Left colon (tissue), 2 donors: ENCODE measurements at regions not wholly inside any gene's neighbourhood (a gene's known extent, or its start where the extent isn't known, plus 50 kb on each side); places are given as distances from the start of the nearest gene placed in this dataset.
A peak's percentile ranks its signal among the peaks of the same experiment; 100 is the strongest.
"Not testable (repeated sequence)": the region's sequence is repeated elsewhere in the genome, so short reads cannot be mapped to it uniquely, and the experiment has no call there.

Experiments
- ATAC-seq: fragments of 200-7000 bp; cut with Tn5 transposase; one replicate; pipeline ENCODE4 v1.9.1; 2020; ENCODE audit warnings: mild to moderate bottlenecking, moderate library complexity
- DNase-seq, 2 donors: peaks; one replicate each; pipeline ENCODE4 v3.0.0-alpha.2; 2020
- intact Hi-C, 2 donors: fragments of 100-400 bp; cut with DNase I in 1 of 2; cut with micrococcal nuclease in 1 of 2; formaldehyde crosslinking; loops; one replicate each; pipeline versions ENCODE4 v1.11.2 to v1.14.0; 2022; cut with DNase I, micrococcal nuclease
- donor health status: DM: no; HTN: no; CAD: no.
- donor health status: DM: yes; HTN: yes; CAD: no.

DNA sequence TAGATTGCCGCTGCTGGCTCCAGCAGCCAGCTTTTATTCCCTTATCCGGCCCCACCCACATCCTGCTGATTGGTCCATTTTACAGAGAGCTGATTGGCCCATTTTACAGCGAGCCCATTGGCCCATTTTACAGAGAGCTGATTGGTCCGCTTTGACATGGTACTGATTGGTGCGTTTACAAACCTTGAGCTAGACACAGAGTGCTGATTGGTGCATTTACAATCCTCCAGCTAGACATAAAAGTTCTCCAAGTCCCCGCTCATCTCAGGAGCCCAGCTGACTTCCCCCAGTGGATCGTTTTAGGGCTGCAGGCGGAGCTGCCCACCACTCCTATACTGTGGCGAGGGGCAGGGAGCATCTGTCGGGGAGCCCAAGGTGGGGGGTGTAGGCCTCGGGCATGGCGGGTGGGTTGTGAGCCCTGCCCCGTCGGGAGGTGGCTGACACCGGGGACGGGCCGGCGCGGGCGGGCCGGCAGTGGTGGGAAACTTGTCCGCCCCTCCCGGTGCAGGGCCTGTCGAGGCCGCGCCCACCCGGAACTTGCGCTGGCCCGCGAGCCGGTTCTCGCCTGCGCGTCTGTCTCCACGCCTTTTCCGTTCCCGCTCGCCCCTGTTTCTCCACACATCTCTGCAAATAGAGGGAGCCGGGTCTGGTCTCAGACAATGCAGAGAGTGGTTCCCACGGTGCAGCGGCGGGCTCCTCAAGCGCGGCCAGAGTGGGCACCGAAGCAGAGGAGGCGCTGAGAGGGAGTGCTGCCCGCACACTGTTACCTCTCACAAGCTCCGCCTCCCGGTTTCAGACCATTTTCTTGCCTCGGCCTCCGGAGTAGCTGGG lies 86.1 kb upstream of the STMND1 start:
- intact Hi-C loops = no loop called here
- ATAC-seq (peak; percentile 84), DNase-seq (peak in 1 of 2 donors; percentile 51)

DNA sequence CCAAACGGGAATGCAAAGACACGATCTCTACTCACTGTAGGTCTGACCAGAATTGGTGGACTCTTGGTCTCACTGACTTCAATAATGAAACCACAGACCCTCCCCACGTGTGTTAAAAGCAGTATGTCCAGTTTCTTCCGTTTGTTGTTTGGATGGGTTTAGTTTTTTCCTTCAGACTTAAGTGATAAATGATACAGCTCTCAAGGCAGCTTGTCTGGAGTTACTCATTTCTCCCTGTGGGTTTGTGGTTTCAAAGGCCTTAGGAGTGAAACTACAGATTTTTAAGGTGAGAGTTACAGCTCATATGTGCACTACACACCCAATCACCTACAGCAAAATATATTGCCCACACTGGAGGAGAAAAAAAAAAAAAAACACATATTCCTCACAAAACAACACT lies 86.7 kb upstream of the STMND1 start:
- DNase-seq = no peak
- intact Hi-C loops = no loop called here
- ATAC-seq = no peak

DNA sequence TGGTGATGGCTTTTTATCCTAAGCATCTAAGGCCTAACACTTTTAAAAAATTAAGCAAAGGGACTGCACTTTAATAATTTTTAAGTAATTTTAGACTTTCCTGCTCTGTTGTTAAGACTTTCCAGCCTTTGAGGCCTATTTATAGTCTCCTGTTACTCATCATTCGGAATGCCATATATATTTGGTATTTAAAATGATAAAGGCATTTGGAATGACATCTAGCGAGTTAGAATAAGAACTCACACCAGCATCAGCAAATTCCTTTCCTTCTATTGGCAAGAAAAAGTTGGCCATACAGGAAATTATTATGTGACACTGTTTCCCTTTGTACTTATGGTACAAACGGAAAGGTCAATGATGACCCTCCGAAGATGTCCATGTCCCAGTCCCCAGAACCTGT lies 88.1 kb upstream of the STMND1 start:
- no peak for ATAC-seq
- intact Hi-C loops = no loop called here

DNA sequence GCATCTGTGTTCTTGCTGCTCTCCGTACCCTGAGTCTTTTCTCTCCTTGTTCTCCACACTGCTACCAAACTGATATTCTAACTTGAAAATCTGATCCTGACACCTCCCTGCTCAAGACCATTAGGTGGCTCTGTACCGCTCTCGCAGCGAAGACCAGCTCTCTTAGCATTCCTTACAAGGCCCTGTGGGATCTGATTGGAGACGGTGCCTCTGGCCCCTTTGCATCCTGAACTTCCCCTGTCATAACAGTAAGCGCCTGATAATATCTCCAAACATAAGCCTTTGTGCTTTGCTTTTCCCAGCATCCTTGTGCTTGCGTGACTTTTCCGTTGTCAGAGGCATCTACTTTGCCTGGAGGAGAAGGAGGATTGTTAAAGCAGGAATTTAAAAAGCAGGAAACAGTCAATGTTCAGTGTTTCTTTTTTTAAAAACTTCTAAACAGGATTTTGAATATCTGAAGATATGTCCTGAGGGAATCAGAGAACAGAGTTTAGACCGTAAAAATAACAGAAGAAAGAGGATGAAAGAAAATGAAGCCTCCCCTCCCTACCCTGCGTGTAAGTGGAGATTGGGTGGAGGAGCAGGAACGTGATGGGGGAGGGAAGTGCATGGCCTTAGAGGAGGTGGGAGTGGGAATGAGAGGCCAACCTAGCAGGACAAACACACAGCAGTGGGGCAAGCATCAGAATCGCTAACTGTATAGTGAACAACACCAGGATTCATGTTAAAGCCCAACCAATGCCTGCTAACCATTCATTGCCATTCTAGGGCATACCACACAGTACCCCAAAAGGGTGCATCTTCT lies 89.2 kb upstream of the STMND1 start:
- ATAC-seq (no peak), DNase-seq (peak in 1 of 2 donors; percentile 60)
- intact Hi-C loops = no loop called here

More for the DNA sequence above, 88.1 kb upstream of the STMND1 start:
- no peak for DNase-seq

DNA sequence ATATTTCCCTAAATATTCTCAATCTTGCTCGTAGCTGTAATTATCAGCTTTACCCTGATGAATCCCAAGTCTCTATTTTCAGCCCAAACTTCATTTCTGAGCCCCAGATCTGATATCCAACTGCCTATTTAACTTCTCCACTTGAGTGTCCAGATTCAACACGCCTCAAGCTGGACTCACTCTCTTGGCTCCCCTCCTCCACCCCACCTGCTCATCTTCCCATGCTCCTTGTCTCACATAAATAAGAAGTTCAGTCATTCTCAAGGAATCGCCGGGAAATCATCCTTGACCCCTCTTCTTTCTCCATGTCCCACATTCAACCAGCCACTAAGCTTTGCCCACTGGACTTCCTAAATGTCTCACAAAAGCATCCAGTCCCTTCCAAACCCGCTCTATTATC lies 89.9 kb upstream of the STMND1 start:
- DNase-seq = no peak
- ATAC-seq = no peak
- intact Hi-C loops = no loop called here

DNA sequence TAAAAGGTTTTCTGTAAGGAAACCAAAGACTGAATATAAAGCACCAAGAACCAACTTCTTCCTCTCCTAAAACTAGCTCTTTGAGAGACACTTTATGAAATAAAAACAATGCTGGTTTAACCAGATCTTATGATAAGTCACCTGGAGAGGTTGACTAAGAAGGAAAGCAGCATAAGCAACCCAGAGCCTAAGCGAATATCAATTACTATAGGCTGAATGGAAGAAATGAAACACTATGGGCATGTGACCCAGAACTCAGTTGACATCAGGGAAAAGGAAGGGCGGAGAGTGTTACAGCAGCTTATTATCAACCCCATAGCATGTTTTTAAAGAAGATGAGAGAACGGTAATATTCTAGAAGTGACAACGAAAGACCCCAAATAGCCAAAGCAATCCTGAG lies 94.1 kb upstream of the STMND1 start:
- ATAC-seq (no peak), DNase-seq (no peak)
- intact Hi-C loops = no loop called here

DNA sequence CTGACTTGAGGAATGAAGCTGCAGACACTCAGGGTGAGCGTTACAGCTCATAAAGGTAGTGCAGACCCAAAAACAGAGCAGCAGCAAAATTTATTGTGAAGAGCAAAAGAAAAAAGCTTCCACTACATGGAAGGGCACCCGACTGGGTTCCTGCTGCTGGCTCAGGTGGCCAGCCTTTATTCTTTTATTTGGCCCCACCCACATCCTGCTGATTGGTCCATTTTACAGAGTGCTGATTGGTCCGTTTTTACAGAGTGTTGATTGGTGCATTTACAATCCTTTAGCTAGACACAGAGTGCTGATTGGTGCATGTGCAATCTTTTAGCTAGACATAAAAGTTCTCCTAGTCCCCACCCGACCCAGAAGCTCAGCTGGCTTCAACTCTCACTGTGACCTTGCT lies 95.3 kb upstream of the STMND1 start:
- intact Hi-C loops = no loop called here
- no peak for DNase-seq
- no peak for ATAC-seq

DNA sequence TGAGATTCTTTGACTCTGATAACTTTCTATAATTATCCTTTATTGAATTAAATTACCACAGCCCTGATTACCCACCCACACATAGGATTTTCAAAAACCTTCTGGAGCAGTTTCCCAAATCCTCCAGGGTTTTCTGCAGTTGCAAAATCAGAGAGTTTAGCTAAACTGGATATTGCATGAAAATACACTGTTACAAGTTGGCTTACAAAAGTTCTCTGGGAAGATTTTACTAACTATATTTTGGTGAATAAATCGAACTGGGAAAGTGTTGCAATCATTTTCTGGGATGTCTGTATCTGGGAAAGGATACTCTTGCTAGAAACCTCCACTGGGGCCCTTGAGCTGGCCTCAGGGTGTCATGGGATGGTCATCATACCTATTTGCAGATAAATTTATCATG lies 97.6 kb upstream of the STMND1 start:
- no peak for DNase-seq
- intact Hi-C loops = no loop called here
- ATAC-seq = no peak

DNA sequence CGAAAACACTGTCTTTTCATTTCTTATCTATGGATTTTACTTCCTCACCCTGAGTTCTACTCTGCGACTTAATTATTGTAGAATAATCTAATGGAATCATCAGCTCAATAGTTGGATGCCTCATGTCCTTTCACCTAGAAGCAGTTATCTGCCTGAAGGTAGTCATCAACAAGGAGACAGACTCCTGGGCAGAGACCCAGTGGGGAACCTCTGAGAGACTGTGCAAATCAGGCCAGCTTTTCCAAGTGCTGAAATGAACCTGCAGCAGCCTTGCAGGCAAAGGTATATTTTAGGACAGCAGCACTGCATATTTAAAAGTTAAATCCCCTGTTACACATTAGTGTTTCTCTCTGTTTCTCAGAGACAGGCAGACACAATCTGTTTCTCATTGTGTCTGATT lies 99.7 kb upstream of the STMND1 start:
- DNase-seq (no peak), ATAC-seq (no peak)
- intact Hi-C loops = no loop called here

DNA sequence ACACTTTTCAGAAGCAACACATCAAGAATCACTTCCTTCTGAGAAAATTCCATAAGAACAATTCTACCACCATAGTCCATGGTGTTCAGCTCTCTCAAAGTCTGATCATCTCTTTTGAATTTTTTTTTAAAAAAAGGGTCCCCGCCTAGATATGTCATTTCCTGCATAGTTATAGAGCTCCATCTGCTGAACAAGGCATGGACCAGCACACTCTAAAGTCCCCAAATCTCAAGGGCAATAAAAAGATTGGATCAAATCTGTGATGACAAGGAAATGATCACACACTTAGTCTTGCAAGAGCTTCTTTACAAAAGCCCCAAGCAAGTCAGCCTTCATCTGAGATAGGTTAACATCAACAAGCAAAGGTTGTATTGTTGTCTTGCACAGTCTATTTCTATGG lies 100.7 kb upstream of the STMND1 start:
- no peak for ATAC-seq
- intact Hi-C loops = no loop called here

DNA sequence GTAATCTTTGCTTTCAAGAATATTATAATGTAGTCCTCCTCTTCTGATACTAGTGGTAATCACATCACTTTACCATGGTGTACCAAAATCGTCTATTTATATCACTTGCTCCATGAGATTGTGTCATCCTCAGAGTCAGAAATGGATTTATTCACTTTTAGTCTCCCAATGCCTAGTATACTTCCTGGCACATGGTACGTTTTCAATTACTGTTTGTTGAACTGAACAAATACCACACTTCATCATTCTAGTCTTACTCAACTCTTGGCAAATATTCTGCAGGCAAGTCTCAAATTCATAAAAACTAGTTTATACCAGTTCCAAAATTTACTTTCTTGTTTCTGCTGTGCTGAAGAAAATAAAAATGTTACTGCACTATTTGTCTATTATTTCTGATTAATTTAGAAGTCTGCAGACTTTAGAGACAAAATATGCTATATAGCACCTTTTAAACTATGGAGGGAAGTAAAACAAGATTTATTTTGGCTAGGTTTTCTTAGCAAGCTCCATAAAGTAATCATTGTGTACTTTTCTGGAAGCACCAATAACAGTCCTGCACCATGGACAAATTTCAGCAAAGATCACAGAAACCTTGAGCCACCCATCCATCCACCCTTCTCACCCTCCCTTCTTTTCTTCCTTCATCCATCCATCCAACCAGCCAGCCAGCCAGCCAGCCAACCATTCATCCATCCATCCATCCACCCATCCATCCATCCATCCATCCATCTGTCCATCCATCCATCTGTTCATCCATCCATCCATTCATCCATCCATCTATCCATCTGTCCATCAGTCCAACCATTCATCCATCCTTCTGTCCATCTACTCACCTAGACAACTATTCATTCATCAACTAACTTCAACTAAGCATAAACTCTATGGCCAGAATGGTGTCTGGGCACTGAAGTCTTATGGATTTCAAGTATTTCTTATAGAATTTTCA lies 102.1 kb upstream of the STMND1 start:
- DNase-seq (no peak), ATAC-seq (no peak)
- intact Hi-C loops = no loop called here

More for the DNA sequence above, 100.7 kb upstream of the STMND1 start:
- no peak for DNase-seq

DNA sequence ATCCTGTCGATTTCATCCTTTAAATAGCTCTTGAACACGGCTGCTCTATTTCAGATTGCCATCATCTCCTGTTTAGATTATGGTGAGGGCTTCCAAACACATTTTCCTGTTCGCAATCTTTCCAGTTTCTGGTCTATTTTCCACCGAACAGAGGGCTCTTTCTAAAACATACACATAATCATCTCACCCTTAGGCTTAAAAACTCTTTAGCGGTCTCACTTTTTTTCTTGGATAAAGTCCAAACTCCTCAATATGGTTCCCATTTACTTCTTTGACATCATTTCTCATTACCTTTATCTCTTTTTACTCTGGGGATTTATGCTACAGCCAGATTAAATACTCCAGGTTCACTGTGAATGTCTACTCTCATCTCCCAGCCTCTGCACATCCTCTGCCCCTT lies 103.4 kb upstream of the STMND1 start:
- no peak for ATAC-seq
- intact Hi-C loops = no loop called here

DNA sequence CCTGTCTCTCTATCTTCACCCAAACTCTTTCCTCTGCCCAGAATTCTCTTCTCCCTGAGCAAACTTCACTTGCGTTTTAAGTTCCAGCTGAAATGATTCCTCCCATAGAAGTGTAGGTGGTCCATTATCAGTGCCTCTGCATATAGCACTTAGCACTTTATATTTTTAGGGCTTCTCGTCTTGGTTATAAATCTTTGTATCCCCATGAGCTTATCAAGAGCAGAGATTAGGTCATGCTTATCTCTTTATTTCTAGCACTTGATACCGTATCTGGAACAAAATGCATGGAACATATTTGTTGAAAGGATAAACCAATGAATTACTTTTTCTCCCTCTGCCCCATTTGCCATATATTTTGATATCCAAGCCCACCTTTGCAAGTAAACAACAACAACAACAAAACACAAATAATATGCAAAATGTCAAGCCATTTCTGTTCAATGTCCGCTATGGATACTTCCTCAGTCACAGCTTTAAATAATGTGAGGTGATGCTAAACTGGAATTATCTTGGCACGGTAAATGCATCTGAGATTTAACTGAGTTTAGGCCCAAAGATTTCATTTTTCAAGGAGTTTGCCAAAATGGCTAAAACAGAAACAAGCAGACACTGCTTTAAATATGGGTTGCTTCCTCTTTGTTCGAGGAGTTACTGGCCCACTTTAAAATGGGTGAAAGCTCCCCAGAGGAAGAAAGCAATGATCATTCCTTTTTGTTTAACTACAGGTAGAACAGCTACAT lies 106.2 kb upstream of the STMND1 start:
- ATAC-seq = no peak
- intact Hi-C loops = no loop called here
- DNase-seq = no peak

More for the DNA sequence above, 103.4 kb upstream of the STMND1 start:
- no peak for DNase-seq

DNA sequence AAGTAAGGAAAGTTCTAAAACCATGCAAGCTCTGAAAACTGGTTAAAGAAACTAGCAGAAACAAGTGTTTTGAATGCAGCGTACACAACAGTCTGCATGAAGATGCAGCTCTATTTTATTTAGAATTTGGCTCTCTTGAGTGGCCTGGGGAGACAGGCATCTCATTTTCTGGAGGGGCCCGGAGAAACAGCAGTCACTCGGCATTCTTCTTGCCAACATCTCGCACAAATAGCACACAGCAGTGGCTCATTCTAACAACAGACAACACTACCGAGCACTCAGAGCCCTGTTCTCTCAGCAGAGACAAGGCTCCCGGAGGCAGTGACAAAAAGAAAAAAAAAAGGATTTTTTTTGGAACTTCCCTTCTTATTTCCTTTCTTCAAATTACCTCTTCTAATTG lies 108.5 kb upstream of the STMND1 start:
- no peak for ATAC-seq
- intact Hi-C loops = no loop called here

DNA sequence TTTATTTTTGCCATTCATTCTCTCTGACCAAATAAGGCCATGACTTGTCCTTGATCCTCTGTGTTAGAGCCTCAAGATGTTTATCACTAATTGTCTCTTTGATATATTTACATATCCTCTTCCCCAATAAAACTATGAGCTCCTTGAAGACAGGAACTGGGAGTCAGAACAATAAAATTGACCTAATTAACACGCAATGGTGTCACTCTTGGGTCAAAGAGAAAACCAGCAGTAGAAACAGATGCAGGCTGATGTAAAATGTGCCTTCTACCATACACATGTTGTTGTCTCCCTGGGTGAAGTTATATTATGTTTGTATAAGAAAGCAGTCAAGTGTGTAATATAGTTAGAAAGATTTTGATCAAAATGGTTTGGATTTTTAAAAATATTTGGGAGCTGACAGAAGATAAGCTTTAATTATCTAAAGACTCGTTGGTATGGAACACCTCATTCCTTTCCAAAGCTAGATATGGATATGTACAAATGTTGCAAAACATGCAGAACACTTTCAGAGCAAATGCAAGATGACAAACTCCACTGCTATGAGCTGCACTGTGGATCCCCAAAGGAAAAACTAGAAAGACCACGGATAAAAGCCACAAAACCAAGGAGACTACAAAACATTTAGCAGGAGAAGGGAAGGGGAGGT lies 109.7 kb upstream of the STMND1 start:
- intact Hi-C loops = no loop called here
- DNase-seq (no peak), ATAC-seq (no peak)

More for the DNA sequence above, 108.5 kb upstream of the STMND1 start:
- DNase-seq = no peak

DNA sequence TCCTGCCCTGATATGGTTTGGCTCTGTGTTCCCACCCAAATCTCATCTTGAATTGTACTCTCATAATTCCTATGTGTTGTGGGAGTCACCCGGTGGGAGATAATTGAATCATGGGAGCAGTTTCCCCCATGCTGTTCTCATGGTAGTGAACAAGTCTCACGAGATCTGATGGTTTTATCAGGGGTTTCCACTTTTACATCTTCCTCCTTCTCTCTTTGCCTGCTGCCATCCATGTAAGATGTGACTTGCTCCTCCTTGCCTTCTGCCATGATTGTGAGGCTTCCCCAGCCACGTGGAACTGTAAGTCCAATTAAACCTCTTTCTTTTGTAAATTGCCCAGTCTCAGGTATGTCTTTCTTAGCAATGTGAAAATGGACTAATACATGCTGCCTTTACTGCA lies 111.9 kb upstream of the STMND1 start:
- ATAC-seq, DNase-seq, intact Hi-C loops: not testable (repeated sequence)

DNA sequence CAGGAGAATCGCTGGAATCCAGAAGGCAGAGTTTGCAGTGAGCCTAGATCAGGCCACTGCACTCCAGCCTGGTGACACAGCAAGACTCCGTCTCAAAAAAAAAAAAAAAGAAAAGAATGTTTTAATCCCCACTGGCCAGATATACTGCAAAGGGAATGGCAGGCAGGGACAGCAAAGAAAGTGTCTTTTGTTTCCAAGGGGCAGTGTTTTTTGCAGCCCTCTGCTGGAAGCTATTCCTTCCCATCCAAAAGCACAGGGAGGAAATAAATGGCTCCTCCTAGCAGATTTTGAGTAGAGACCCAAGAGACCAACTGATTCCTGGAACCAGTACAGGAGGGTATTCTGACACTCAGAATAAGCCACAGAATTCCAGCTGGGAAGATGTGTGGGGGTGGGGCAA lies 112.5 kb upstream of the STMND1 start:
- DNase-seq (no peak), ATAC-seq (no peak)
- intact Hi-C loops = no loop called here

DNA sequence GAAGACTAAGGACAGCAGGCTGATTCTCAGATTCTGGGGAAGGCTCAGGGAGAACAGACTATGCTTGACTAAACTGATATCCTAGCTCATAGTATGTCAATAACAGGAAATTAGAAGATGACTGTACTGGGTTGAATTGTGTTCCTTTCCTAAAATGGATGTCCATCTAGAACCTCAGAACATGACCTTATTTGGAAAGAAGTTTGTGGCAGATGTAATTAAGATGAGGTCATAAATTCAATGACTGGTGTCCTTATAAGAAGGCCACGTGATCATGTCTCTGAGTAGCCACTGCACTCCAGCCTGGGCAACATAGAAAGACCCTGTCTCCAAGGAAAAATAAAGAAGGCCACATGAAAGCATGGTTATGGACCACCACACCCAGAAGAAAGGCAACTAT lies 113.9 kb upstream of the STMND1 start:
- no peak for ATAC-seq
- intact Hi-C loops = no loop called here
- no peak for DNase-seq
